Thyroid gland (tissue), 4 donors: ENCODE measurements at regions not wholly inside any gene's neighbourhood (a gene's known extent, or its start where the extent isn't known, plus 50 kb on each side); places are given as distances from the start of the nearest gene placed in this dataset.

ENCODE experiments used
- POLR2A ChIP-seq, 2 donors: fragments of 450-650 bp; IDR thresholded peaks; one replicate each; pipeline ENCODE4 v1.6.1; 2017; ENCODE audit warnings: antibody characterized with exemption in 2 of 2, mild to moderate bottlenecking in 2 of 2, moderate library complexity in 1 of 2
- TF ChIP-seq, protein P1 (sequence below), 6 experiments: fragments of 200-600 bp in 3 of 6; fragments of 450-650 bp in 3 of 6; sonication (generic) in 3 of 6; IDR thresholded peaks; one replicate each; pipeline ENCODE4 v1.5.1; 2016 to 2019; ENCODE audit warnings: antibody characterized with exemption in 6 of 6, mild to moderate bottlenecking in 2 of 6, inconsistent platforms in 1 of 6, moderate library complexity in 1 of 6

GRCh38 chr1:143652187-143652586 is 319.6 kb downstream of the FAM72C start:
- TF ChIP-seq, protein P1, sequence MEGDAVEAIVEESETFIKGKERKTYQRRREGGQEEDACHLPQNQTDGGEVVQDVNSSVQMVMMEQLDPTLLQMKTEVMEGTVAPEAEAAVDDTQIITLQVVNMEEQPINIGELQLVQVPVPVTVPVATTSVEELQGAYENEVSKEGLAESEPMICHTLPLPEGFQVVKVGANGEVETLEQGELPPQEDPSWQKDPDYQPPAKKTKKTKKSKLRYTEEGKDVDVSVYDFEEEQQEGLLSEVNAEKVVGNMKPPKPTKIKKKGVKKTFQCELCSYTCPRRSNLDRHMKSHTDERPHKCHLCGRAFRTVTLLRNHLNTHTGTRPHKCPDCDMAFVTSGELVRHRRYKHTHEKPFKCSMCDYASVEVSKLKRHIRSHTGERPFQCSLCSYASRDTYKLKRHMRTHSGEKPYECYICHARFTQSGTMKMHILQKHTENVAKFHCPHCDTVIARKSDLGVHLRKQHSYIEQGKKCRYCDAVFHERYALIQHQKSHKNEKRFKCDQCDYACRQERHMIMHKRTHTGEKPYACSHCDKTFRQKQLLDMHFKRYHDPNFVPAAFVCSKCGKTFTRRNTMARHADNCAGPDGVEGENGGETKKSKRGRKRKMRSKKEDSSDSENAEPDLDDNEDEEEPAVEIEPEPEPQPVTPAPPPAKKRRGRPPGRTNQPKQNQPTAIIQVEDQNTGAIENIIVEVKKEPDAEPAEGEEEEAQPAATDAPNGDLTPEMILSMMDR (IDR thresholded peaks at IDR 0.05): no peak
- TF ChIP-seq POLR2A (IDR thresholded peaks at IDR 0.05): no peak
